Neural cell (in vitro differentiated cells): ENCODE measurements at regions not wholly inside any gene's neighbourhood (a gene's known extent, or its start where the extent isn't known, plus 50 kb on each side); places are given as distances from the start of the nearest gene placed in this dataset.

Experiments used
- POLR2AphosphoS5 ChIP-seq: IDR thresholded peaks from 2 replicates; pipeline ENCODE4 v1.6.1; 2012
- TF ChIP-seq, protein P1 (sequence below): fragments of 450-650 bp; IDR thresholded peaks from 2 replicates; pipeline ENCODE4 v1.5.1; 2014; ENCODE audit warnings: antibody characterized with exemption, mild to moderate bottlenecking, moderate library complexity; ENCODE audit not compliant: poor library complexity, severe bottlenecking

DNA sequence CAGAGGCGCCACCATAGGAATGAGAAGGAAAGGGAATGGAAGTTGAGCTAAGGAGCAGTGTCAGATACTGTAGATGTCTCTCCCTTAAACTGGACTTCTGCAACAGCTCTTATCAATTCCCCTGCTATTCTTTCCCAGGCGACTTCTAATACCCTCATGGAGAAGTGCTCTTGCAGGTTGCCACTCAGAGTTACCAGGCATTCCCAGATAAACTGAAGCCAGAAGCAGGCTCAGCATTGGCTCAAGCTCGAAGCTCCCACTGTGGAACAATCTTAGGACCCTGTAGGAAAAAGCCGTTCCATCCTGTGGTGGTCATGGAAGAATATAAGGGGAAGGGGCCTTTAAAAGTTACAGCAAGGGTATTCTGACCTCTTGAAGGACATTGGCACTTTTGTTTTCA lies 208.7 kb upstream of the PLET1 start:
- TF ChIP-seq, protein P1, sequence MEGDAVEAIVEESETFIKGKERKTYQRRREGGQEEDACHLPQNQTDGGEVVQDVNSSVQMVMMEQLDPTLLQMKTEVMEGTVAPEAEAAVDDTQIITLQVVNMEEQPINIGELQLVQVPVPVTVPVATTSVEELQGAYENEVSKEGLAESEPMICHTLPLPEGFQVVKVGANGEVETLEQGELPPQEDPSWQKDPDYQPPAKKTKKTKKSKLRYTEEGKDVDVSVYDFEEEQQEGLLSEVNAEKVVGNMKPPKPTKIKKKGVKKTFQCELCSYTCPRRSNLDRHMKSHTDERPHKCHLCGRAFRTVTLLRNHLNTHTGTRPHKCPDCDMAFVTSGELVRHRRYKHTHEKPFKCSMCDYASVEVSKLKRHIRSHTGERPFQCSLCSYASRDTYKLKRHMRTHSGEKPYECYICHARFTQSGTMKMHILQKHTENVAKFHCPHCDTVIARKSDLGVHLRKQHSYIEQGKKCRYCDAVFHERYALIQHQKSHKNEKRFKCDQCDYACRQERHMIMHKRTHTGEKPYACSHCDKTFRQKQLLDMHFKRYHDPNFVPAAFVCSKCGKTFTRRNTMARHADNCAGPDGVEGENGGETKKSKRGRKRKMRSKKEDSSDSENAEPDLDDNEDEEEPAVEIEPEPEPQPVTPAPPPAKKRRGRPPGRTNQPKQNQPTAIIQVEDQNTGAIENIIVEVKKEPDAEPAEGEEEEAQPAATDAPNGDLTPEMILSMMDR: no peak
- no peak for TF ChIP-seq POLR2AphosphoS5
